NCI-H1092 (cell line): ENCODE measurements at regions not wholly inside any gene's neighbourhood (a gene's known extent, or its start where the extent isn't known, plus 50 kb on each side); places are given as distances from the start of the nearest gene placed in this dataset.
"Not testable (repeated sequence)": the region's sequence is repeated elsewhere in the genome, so short reads cannot be mapped to it uniquely, and the experiment has no call there.

ENCODE experiments used
- DNase-seq: peaks from one replicate; lab custom pipeline; 2025; lab: John Stamatoyannopoulos, UW

DNA sequence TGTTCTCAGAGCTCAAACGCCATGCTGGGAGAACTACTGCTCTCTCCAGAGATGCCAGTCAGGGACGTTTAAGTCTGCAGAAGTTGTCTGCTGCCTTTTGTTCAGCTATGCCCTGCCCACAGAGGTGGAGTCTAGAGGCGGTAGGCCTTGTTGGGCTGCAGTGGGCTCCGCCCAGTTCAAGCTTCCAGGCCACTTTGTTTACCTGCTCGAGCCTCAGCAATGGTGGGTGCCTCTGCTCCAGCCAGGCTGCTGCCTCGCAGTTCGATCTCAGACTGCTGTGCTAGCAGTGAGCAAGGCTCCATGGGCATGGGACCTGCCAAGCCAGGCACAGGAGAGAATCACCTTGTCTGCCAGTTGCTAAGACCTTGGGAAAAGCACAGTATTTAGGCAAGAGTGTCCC lies 869.3 kb downstream of the TMTC2 start:
- DNase-seq, result not testable (repeated sequence)

DNA sequence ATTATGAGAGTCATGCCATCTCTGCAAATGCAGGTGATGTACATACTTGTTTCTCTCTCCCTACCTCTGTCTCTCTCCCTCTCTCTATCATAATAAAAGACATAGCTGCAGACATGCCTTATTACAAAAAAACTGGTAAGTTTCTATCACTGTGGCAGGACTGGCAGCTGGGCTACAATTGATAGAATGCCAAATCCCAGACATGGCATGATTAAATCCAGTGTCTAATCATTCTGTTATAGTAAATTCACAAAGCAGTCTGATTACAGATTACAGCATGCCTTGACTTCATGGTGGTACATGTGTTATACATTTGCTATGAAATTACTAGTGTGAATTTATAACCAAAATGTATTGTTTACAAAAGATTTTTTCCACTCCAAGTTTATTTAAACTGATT lies 854.7 kb downstream of the TMTC2 start:
- DNase-seq, result no peak

DNA sequence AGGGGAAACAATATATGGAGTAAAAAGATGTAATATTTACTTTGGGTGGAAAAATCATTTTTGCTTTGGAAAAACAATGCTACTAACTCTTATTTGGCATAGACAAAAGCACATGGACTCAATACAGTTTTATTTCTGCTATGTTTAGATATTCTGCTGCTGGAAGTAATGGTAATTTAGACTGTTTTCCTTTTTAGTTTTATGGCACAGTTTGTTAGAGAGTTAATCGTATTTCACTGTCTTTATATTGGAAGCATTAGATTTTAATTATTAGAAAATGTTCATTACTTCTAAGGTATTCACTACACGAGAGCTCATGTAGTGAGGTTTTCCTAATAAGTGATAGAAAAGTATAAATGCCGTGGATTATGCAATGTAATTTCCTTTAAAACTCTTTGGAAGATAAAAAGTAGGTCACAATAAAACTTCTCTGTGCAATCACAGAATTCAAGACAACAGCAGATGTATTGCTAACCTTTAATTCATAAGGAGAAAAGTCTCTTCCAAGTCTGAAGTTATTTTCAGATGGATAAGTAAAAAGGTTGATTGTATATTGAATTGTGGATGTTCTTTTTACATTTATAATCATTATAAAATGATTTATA lies 851.8 kb downstream of the TMTC2 start:
- no peak for DNase-seq

DNA sequence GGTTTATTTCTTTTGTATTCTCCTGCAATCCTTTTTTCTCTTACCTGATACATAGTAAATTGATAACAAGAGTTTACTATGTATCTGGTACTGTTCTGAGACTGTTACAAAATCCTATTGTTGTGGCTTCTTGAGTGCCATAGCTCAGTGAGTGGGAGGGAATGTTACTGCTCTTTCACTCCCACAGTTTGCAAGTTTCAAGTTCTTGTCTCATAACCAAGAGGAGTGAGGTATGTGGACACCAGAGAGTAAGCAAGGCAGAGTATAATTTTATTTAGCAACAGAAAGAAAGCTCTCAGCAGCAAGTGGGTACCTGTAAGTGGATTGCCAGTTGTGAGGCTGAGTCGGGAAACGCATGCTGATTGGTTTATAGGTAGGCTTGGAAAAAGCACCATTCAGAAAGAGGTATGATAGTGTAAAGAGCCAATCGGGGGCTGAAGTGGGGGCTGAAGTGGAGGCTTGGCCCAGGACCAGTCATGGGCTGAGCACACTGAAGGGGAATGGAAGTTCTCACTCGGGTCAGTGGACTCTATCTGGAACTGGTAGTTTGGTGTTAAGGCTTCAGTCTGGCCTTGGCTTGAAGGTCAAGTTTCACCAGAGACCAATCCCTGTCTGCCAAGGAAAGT lies 850.8 kb downstream of the TMTC2 start:
- no peak for DNase-seq

DNA sequence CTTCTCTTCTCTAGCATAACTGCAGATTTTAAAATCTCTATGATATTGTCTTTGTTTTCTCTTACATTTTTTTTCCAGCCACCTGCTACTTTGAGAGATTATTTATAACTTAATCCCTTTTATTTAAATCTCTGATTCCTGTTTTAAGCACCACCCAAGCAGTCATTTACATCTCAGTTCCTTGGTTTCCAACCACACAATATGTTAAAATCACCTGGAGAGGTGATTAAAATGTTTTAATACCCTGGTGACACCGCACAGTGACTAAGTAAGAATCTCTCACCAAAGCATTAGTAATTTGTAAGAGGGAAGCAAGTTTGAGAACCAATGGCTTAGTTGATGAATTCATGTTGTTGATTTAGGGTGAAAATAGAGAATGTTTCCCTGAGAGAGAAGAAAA lies 849.8 kb downstream of the TMTC2 start:
- no peak for DNase-seq

DNA sequence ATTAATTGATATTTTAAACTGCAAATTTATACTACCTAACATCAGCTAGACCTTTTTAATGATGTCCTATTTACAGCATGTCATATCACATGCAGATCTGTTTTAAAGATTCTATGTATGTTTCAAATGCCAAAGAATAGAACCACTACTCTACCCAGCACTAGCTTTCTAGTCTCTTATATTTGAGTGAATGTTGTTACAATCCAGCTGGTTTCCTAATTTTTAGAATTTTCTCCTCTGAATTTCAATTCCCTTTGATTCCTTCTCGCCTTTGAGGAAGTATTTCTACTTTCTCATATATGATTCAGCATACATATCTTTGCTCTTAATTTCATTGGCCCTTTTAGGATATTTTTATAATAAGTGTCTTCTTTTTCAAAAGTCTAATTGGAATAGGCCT lies 841.9 kb downstream of the TMTC2 start:
- DNase-seq, result no peak

DNA sequence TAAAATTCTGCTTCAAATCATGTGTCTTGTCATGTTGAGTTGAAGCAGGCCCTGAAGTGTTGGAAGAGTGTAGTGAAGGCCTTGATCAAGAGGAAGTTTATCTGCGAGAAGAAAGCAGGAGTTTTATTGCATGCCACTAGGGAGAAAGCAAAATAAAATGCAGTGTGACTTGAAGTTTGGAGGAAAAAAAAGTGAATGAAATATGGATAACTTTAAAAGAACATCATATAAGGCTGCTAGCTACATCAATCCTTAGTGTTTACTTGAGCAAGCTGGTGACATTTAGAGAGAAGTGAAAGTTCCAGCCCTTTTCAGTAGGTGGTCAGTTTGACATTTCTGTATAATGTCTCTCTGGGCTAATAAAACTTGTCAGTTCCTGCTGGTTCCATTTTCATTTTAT lies 841.1 kb downstream of the TMTC2 start:
- DNase-seq, result no peak

DNA sequence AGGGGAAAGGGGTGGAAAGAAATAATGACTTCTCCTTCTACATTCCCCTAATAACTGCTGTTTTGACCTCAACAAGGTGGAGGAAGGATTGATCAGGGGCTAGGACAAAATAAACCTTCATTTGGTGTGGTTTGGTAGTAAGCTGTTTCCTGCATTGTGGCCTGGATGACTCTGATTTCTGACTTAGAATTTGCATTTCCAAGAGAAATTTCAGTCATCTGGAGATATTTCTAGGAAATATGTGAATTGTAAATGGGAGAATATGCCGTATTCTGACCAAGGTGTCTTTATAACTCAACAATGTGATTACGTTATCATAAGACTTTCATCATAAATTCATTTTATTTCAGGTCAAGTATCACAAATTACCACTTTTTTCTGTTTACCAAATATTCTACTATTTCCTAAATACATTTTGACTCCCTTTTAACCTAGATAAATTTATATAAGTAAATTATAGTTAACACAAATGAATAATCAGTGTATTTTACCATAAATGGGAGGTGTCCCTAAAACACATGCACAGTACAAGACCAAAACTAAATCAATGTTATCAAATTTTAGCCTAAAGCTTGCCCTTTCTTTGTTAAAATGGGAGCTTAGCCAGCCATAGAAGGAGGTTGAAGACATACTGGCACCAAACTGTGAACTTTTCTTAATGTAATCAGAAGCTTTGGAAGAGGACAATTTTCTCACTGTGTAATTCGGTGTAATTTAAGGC lies 828.8 kb downstream of the TMTC2 start:
- no peak for DNase-seq

DNA sequence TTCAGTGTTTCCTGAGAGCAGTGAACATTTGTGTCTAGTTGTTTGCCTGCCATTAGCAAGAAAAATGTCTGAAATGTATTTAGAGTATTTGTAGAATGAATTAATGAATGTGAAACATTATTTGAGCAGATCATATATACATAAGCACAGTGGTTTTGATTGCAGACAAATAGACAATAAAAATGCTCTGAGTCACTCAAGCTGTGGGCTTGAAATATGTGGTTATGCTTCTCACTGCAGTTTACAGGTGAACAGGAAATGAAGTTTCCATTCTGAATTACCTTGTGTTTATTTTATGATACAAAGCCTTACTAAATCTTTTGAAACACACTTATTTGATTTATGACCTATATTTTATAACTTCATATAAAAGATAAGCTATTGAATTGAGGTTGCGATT lies 827.7 kb downstream of the TMTC2 start:
- DNase-seq, result no peak

DNA sequence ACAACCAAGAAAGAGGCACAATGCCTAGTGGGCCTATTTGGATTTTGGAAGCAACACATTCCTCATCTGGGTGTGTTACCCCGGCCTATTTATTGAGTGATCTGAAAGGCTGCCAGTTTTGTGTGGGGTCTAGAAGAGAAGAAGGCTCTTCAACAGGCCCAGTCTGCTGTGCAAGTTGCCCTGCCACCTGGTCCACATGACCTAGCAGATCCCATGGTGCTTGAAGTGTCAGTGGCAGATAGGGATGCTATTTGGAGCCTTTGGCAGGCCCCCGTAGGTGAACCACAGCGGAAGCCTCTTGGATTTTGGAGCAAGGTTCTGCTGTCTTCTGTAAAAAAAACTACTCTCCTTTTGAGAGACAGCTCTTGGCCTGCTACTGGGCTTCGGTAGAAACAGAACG lies 820.1 kb downstream of the TMTC2 start:
- no peak for DNase-seq

DNA sequence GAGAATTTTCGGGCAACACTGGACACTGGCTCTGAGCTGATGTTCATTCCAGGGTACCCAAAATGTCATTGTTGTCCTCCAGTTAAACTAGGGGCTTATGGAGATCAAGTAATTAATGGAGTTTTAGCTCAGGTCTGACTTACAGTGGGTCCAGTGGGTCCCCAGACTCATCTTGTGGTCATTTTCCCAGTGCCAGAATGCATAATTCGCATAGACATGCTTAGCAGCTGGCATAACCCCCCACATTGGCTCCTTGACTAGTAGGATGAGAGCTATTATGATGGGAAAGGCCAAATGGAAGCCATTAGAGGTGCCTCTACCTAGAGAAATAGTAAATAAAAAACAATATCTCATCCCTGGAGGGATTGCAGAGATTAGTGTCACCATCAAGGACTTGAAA lies 818.9 kb downstream of the TMTC2 start:
- no peak for DNase-seq

DNA sequence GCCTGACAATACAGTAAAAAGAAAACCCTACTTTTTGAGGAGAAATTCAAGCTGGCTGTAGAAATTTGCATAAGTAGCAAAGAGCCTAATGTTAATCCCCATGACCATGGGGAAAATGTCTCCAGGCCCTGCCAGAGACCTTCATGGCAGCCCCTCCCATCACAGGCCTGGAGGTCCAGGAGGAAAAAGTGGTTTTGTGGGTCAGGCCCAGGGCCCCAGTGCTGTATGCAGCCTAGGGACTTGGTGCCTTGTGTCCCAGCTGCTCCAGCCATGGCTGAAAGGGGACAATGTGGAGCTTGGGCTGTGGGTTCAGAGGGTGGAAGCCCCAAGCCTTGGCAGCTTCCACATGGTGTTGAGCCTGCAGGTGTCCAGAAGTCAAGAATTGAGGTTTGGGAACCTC lies 813.2 kb downstream of the TMTC2 start:
- not testable (repeated sequence) for DNase-seq

DNA sequence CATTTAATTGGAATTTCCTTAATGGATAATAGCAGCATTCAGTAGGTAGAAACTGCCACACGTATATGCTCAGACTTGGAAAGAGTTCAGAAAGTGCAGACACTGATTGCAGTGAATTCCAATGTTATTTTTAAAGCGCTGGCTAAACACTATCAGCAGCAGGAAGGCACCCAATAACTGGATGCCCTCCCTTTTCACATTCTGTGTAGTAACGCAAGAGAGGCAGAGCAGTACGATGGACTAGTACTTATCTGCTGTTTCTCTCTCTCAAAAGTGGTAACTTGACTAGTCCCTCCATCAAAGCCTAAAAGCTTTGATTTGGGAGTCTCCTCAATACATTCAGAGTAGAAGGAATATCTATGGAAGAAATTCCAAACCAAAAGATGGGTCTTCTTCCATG lies 791.0 kb downstream of the TMTC2 start:
- no peak for DNase-seq

DNA sequence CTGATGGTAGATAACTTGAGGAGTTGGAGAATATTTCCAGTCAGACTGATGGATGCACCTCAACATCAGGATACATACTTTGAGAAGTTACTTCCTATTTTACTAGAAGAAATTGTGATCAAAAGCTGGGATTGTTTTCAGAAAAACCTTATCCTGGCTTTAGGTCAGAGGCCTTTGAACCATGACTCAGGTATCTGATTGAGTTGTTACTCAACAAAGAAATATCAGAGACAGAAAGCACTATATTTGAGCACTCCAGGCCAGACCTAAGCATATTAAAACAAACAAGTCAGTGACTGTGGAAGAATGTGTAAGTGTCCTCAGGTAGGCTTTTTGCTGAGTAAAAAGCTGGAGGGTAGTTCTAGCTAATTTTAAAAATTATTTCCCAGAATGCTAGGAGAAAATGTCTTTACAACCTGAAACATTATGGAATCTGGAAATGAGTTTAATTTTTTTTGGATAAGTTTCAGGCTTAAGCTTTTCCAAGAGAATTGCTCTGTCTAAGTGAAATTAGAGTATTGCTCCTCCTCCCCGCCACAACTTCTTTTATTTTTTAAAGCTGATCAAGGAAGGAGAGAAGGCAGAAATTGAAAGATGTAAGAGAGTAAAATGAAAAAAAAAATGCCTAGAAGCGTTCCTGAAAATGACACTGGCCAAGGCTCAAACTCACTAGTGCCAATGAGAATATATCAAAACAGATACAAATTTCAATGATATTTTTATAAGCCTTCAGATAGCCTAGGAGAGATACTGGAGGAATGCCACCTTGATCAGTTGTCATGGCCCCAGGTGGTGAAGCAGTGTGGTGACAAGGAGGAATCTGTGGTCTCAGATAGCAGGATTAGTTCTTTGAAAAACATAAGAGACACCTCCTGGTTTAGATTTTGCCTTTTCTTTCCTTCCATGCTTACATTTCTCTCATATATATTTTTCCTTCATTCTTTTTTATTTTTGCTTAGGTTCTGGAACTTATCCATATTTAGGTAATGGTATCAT lies 790.3 kb downstream of the TMTC2 start:
- no peak for DNase-seq

DNA sequence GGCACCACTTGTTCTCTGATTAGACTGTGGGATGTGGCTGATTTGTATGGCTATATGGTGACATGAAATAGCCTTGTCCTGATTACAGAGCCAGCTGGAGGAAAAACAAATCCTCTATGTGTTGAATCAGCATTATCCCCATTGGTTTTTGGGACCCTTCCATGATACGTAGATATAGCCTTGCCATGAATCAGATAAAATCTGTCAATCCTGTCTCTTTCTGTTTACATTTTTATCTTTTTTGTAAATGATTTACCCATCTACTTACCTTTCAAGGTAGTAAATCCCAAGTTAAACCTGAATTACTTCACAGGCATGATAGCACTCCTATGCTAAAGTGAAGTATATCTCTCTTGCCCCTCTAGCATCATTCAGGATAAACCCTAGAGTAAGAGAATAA lies 789.3 kb downstream of the TMTC2 start:
- no peak for DNase-seq

DNA sequence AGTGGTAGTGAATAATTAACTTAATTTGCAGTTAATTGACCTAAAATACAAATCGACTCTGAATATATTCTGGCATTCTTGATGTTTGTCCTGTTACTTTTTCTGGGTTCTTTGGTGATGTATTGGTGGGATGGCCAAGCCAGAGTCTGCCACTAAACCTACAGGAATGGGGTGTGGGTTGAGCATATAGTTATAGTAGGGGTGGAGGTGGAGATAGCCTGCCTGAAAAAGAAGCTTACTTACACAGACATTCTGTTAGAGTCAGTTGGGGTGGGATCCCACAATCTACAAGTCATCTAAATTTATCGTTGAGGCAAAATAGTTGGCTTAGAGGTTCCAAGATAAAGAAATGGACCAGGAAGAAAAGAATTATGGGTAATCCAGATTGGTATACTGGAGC lies 787.7 kb downstream of the TMTC2 start:
- DNase-seq, result no peak

DNA sequence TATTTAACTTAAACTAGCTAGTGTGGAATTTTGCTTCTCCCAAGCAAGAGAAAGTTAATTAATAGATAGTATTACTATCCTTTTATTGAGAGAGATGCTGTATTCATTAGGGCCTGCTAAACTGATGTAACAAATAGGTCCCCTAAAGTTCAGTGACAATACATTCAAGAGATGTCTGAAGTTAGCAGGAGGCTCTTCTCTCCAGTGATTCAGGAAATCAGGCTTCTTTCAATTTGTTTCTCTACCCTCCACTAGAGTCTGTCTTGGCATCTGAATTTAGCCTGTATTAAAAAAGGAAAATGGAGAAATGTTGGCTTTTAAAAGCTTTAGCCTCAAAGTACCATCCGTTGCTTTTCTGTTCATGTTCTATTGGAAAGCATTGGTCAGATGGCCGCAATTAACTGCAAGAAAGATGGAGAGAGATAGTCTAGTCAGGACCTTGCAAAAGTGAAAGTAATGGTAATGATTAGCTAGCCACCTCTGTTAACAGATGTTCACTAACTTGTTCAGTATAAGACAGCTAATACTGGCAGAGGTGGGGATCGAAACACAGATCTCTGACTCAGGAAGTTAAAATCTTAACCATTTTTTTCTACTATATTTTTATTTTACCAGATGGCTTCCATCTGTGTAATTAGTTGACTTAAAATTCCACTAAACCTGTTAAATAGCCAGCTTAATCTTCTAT lies 786.8 kb downstream of the TMTC2 start:
- no peak for DNase-seq

DNA sequence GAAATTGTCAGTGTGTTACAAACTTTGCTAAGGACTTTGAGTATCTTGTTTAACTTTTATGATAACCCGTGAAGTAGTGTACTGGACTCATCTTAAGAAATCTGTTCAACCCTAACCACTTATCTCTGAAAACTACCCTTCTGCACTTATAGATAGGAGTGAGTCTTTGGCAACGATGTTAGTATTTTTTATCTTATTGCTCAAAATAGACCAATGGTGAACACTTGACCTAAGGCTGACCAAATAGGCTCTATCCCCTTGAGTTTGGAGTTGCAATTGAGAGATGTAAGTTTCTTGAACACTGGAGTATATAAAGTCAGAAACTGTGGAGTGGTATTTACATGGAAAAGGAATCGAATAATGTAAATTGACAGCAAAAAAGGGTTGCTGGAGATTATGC lies 786.1 kb downstream of the TMTC2 start:
- DNase-seq, result no peak

DNA sequence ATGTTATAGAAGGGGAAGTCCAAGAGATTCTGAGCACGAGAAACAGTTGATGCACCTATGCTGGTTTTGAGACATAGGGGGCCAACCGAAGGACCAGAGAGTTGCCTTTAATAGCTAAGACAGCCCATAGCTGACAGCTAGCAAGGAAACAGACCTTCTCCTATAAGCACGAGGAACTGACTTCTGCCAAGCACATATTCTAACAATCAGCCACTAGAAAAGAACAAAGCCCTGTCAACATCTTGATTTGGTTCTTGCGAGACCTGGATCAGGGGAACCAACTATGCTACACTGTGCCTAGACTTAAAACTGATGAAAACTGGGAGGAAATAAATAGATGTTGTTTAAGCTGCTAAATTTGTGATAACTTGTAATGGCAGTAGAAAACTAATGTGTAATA lies 785.6 kb downstream of the TMTC2 start:
- DNase-seq, result no peak

DNA sequence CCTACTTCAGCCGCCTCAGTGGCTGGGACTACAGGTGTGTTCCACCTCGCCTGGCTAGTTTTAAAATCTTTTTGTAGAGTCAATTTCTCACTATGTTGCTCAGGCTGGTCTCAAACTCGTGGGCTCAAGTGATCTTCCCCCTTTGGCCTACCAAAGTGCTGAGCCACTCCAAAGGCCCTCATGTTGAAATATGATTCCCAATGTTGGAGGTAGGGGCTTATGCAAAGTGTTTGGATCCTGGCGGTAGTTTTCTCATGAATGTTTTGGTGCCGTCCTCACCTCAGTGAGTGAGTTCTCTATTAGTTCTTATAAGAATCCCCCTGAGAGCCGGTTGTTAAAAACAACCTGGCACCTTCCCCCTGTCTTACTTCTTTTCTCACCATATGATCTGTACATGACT lies 784.6 kb downstream of the TMTC2 start:
- no peak for DNase-seq

DNA sequence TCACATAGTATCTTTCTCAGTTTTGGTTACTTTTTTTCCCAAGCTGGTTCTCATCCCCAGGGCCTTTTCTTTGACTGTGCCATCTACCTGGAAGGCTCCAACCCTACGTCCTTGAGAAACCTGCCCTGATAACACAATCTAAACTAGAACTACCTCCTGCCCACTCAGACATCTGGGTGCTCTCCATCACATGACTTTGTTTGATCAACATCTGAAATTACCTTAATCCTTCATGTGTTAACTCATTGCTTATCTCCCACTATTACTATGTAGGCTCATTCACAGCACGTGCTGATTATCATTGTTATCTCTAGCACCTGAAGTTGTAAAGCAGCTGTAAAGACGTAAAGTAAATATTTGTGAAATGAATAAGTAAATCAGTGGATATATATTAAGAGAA lies 784.0 kb downstream of the TMTC2 start:
- DNase-seq, result no peak
